ENCODE measurements at regions not wholly inside any gene's neighbourhood (a gene's known extent, or its start where the extent isn't known, plus 50 kb on each side); places are given as distances from the start of the nearest gene placed in this dataset.

DNA sequence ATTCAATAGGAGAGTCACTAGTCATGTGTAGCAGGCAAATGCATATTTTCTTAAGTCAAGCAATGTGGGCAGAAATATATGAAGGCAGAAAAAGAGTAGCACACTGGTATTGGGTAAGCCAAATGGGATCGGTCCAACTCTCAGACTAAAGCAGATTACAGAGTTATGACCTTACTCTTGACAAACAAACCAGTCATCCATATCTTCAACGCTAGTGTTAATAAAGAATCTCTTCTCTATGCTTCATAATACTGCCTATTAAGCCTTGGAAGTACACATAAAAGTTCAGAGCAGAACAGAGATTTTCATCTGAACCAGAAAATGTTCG, 320.2 kb upstream of the JARID2 start:
- Histone ChIP-seq H4K91ac (ENCODE audit: low read length) (no peak overlapping the region), H2BK5ac (ENCODE audit: low read depth, low read length, poor library complexity, severe bottlenecking) (no peak overlapping the region), H3K14ac (ENCODE audit: low read length in 2 of 2) (no peak overlapping the region), H3K4ac (ENCODE audit: low read depth in 1 of 2, low read length in 2 of 2) (no peak overlapping the region), H2BK12ac (ENCODE audit: low read length in 2 of 2) (no peak overlapping the region), H2AFZ (ENCODE audit: low read depth, low read length) (no peak overlapping the region), H3K18ac (ENCODE audit: low read depth in 1 of 2, low read length in 2 of 2) (no peak overlapping the region), H3K36me3 (ENCODE audit: control insufficient read depth in 1 of 2, insufficient read depth in 2 of 2, low read depth in 1 of 2, low read length in 2 of 2) (no peaks in the 10 kb centered on the region), H3K27me3 (ENCODE audit: control insufficient read depth in 1 of 2, insufficient read depth in 1 of 2, low read length in 2 of 2) (peaks cover 0 to 16% of the 10 kb centered on the region in 2 experiments), H3K27ac (ENCODE audit: low read length, poor library complexity, severe bottlenecking) (no peak overlapping the region), H4K8ac (ENCODE audit: low read length) (no peak overlapping the region), H3K9me3 (ENCODE audit: control insufficient read depth, low read length) (no peaks in the 10 kb centered on the region), H3K4me1 (ENCODE audit: control insufficient read depth, insufficient read depth, low read depth, low read length) (no peaks in the 10 kb centered on the region), H3K4me2 (ENCODE audit: low read length, poor library complexity, severe bottlenecking) (no peak overlapping the region), H2BK15ac (ENCODE audit: low read depth, poor library complexity, severe bottlenecking) (no peak overlapping the region), H2BK120ac (ENCODE audit: low read depth, low read length) (no peak overlapping the region), H2AK5ac (ENCODE audit: low read length, severe bottlenecking) (no peak overlapping the region), H3K79me1 (replicated peaks; ENCODE audit: low read length, poor library complexity, severe bottlenecking) (no peaks in the 10 kb centered on the region), H3K9ac (ENCODE audit: low read length) (no peak overlapping the region), H3K4me3 (ENCODE audit: insufficient read depth in 1 of 2, low read depth in 1 of 2, low read length in 2 of 2) (peak overlapping the region in 1 of 2 experiments; percentile 6), H3K23ac (ENCODE audit: low read length in 2 of 2) (no peak overlapping the region)
- no peak for DNase-seq
- WGBS: 96% methylated on average over 3 of the region's 3 CpGs

- Histone ChIP-seq H3K4me1 (ENCODE audit: control insufficient read depth, insufficient read depth, low read depth, low read length) (no peaks in the 10 kb centered on the region), H2BK12ac (ENCODE audit: low read length in 2 of 2) (peak overlapping the region in 1 of 2 experiments; percentile 52), H4K8ac (ENCODE audit: low read length) (no peak overlapping the region), H3K4me2 (ENCODE audit: low read length, poor library complexity, severe bottlenecking) (no peak overlapping the region), H3K27me3 (ENCODE audit: control insufficient read depth in 1 of 2, insufficient read depth in 1 of 2, low read length in 2 of 2) (peaks cover 0 to 13% of the 10 kb centered on the region in 2 experiments), H4K91ac (ENCODE audit: low read length) (no peak overlapping the region), H2AK5ac (ENCODE audit: low read length, severe bottlenecking) (no peak overlapping the region), H3K14ac (ENCODE audit: low read length in 2 of 2) (no peak overlapping the region), H3K18ac (ENCODE audit: low read depth in 1 of 2, low read length in 2 of 2) (no peak overlapping the region), H3K23ac (ENCODE audit: low read length in 2 of 2) (no peak overlapping the region), H2AFZ (ENCODE audit: low read depth, low read length) (peak overlapping the region; percentile 14), H3K4ac (ENCODE audit: low read depth in 1 of 2, low read length in 2 of 2) (peak overlapping the region in 1 of 2 experiments; percentile 28), H2BK15ac (ENCODE audit: low read depth, poor library complexity, severe bottlenecking) (no peak overlapping the region), H3K36me3 (ENCODE audit: control insufficient read depth in 1 of 2, insufficient read depth in 2 of 2, low read depth in 1 of 2, low read length in 2 of 2) (no peaks in the 10 kb centered on the region), H3K4me3 (ENCODE audit: insufficient read depth in 1 of 2, low read depth in 1 of 2, low read length in 2 of 2) (no peak overlapping the region), H2BK5ac (ENCODE audit: low read depth, low read length, poor library complexity, severe bottlenecking) (no peak overlapping the region), H3K27ac (ENCODE audit: low read length, poor library complexity, severe bottlenecking) (no peak overlapping the region), H3K79me1 (replicated peaks; ENCODE audit: low read length, poor library complexity, severe bottlenecking) (no peaks in the 10 kb centered on the region), H3K9ac (ENCODE audit: low read length) (no peak overlapping the region), H2BK120ac (ENCODE audit: low read depth, low read length) (no peak overlapping the region), H3K9me3 (ENCODE audit: control insufficient read depth, low read length) (no peaks in the 10 kb centered on the region)
- WGBS: 85% methylated on average over 7 of the region's 7 CpGs
- no peak for DNase-seq
These were observed 318.5 kb upstream of the JARID2 start for GRCh38 chr6:14927398-14927797.

GRCh38 chr6:14929291-14929690, 316.6 kb upstream of the JARID2 start:
- no peak overlapping the region for H3K14ac ChIP-seq (ENCODE audit: low read length in 2 of 2)
- H2AFZ ChIP-seq (ENCODE audit: low read depth, low read length): no peak overlapping the region
- peaks cover 0 to 7% of the 10 kb centered on the region in 2 experiments for H3K27me3 ChIP-seq (ENCODE audit: control insufficient read depth in 1 of 2, insufficient read depth in 1 of 2, low read length in 2 of 2)
- H2BK120ac ChIP-seq (ENCODE audit: low read depth, low read length): no peak overlapping the region
- H3K4me1 ChIP-seq (ENCODE audit: control insufficient read depth, insufficient read depth, low read depth, low read length): no peaks in the 10 kb centered on the region
- no peak overlapping the region for H3K4me2 ChIP-seq (ENCODE audit: low read length, poor library complexity, severe bottlenecking)
- no peak overlapping the region for H2AK5ac ChIP-seq (ENCODE audit: low read length, severe bottlenecking)
- H4K8ac ChIP-seq (ENCODE audit: low read length): no peak overlapping the region
- H3K4me3 ChIP-seq (ENCODE audit: insufficient read depth in 1 of 2, low read depth in 1 of 2, low read length in 2 of 2): no peak overlapping the region
- no peak overlapping the region for H3K9ac ChIP-seq (ENCODE audit: low read length)
- no peak for DNase-seq
- H2BK5ac ChIP-seq (ENCODE audit: low read depth, low read length, poor library complexity, severe bottlenecking): no peak overlapping the region
- H2BK12ac ChIP-seq (ENCODE audit: low read length in 2 of 2): no peak overlapping the region
- no peaks in the 10 kb centered on the region for H3K9me3 ChIP-seq (ENCODE audit: control insufficient read depth, low read length)
- no peaks in the 10 kb centered on the region for H3K79me1 ChIP-seq (replicated peaks; ENCODE audit: low read length, poor library complexity, severe bottlenecking)
- no peaks in the 10 kb centered on the region for H3K36me3 ChIP-seq (ENCODE audit: control insufficient read depth in 1 of 2, insufficient read depth in 2 of 2, low read depth in 1 of 2, low read length in 2 of 2)
- H4K91ac ChIP-seq (ENCODE audit: low read length): no peak overlapping the region
- H3K23ac ChIP-seq (ENCODE audit: low read length in 2 of 2): no peak overlapping the region
- H3K18ac ChIP-seq (ENCODE audit: low read depth in 1 of 2, low read length in 2 of 2): no peak overlapping the region
- H3K27ac ChIP-seq (ENCODE audit: low read length, poor library complexity, severe bottlenecking): no peak overlapping the region
- no peak overlapping the region for H2BK15ac ChIP-seq (ENCODE audit: low read depth, poor library complexity, severe bottlenecking)
- H3K4ac ChIP-seq (ENCODE audit: low read depth in 1 of 2, low read length in 2 of 2): no peak overlapping the region
- WGBS: 94% methylated on average over 3 of the region's 3 CpGs

DNA sequence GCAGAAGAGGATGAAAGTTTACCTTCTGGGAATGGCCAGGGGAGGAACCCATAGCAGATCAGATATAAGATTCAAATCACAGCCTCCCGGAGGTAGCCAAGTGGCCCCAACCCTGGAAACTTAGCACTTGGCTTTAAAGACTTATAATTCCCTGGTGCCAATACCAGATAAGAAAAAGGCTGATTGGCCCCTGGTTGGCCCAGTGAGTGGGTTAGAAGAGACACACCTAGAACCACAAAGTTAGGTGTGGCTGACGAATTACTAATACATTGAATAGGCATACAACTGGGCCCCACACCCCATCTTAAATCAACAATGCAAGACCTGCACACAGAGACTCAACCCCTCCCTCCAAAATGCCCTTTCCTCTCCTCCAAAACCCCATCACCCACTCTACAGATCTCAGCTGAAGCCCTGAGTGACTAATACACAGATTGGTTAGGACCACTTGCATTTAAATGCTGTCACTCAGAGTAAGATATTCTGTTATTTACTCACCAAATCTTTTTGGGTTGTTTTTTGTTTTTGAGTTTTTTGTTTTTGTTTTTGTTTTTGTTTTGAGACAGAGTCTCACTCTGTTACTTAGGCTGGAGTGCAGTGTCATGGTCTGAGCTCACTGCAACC, 315.4 kb upstream of the JARID2 start:
- H2AFZ ChIP-seq (ENCODE audit: low read depth, low read length): no peak overlapping the region
- H3K23ac ChIP-seq (ENCODE audit: low read length in 2 of 2): no peak overlapping the region
- H3K27me3 ChIP-seq (ENCODE audit: control insufficient read depth in 1 of 2, insufficient read depth in 1 of 2, low read length in 2 of 2): no peaks in the 10 kb centered on the region
- H3K79me1 ChIP-seq (replicated peaks; ENCODE audit: low read length, poor library complexity, severe bottlenecking): no peaks in the 10 kb centered on the region
- H2BK12ac ChIP-seq (ENCODE audit: low read length in 2 of 2): no peak overlapping the region
- H2BK15ac ChIP-seq (ENCODE audit: low read depth, poor library complexity, severe bottlenecking): no peak overlapping the region
- no peak overlapping the region for H2BK5ac ChIP-seq (ENCODE audit: low read depth, low read length, poor library complexity, severe bottlenecking)
- H2BK120ac ChIP-seq (ENCODE audit: low read depth, low read length): no peak overlapping the region
- H3K14ac ChIP-seq (ENCODE audit: low read length in 2 of 2): no peak overlapping the region
- H3K36me3 ChIP-seq (ENCODE audit: control insufficient read depth in 1 of 2, insufficient read depth in 2 of 2, low read depth in 1 of 2, low read length in 2 of 2): no peaks in the 10 kb centered on the region
- H3K27ac ChIP-seq (ENCODE audit: low read length, poor library complexity, severe bottlenecking): no peak overlapping the region
- DNase-seq: no peak
- whole genome bisulfite sequencing: 94% methylated on average over 2 of the region's 2 CpGs
- H3K9ac ChIP-seq (ENCODE audit: low read length): no peak overlapping the region
- H3K4me2 ChIP-seq (ENCODE audit: low read length, poor library complexity, severe bottlenecking): no peak overlapping the region
- H3K18ac ChIP-seq (ENCODE audit: low read depth in 1 of 2, low read length in 2 of 2): no peak overlapping the region
- no peaks in the 10 kb centered on the region for H3K4me1 ChIP-seq (ENCODE audit: control insufficient read depth, insufficient read depth, low read depth, low read length)
- H3K9me3 ChIP-seq (ENCODE audit: control insufficient read depth, low read length): no peaks in the 10 kb centered on the region
- H3K4me3 ChIP-seq (ENCODE audit: insufficient read depth in 1 of 2, low read depth in 1 of 2, low read length in 2 of 2): no peak overlapping the region
- H4K8ac ChIP-seq (ENCODE audit: low read length): no peak overlapping the region
- H4K91ac ChIP-seq (ENCODE audit: low read length): no peak overlapping the region
- H2AK5ac ChIP-seq (ENCODE audit: low read length, severe bottlenecking): no peak overlapping the region
- H3K4ac ChIP-seq (ENCODE audit: low read depth in 1 of 2, low read length in 2 of 2): no peak overlapping the region

All from mesenchymal stem cell (in vitro differentiated cells and primary cell).